MM.1S (cell line): ENCODE measurements at regions not wholly inside any gene's neighbourhood (a gene's known extent, or its start where the extent isn't known, plus 50 kb on each side); places are given as distances from the start of the nearest gene placed in this dataset.

Experiments
- EZH2 ChIP-seq: fragments of 300-600 bp; sonication (generic); optimal IDR thresholded peaks from 2 replicates; pipeline ENCODE3; 2017; ENCODE audit warnings: low read depth, mild to moderate bottlenecking, antibody characterized with exemption, low read length, mixed read lengths
- EZH2phosphoT487 ChIP-seq: fragments of 300-600 bp; sonication (generic); IDR thresholded peaks from 2 replicates; pipeline ENCODE4 v1.6.1; 2018; ENCODE audit warnings: antibody characterized with exemption, low read length
- TF ChIP-seq, protein P1 (sequence below): fragments of 300-600 bp; sonication (generic); IDR thresholded peaks from 2 replicates; pipeline ENCODE4 v1.5.1; 2016; ENCODE audit warnings: antibody characterized with exemption, low read length, mixed read lengths

DNA sequence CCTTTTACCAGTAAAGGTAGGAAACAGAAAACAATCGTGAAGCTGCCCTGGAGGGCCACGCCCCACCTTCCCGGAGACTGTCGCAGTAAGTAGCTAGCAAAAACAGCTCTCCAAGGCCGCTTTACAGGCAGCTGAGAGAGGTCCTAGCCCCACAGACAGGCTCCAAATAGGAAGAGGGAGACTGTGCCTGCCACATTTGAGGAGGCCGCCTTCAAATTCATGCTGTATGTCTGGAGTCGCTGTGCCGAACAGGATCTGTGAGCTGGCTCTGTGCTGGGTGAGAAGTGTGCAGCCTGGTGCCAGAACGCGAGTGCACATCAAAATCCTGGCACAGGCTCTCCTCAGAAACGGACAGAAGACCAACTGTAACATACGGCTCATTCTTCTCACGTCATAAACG, 582.2 kb downstream of the CETN3 start:
- TF ChIP-seq EZH2 (no peak), EZH2phosphoT487 (no peak)
- TF ChIP-seq, protein P1, sequence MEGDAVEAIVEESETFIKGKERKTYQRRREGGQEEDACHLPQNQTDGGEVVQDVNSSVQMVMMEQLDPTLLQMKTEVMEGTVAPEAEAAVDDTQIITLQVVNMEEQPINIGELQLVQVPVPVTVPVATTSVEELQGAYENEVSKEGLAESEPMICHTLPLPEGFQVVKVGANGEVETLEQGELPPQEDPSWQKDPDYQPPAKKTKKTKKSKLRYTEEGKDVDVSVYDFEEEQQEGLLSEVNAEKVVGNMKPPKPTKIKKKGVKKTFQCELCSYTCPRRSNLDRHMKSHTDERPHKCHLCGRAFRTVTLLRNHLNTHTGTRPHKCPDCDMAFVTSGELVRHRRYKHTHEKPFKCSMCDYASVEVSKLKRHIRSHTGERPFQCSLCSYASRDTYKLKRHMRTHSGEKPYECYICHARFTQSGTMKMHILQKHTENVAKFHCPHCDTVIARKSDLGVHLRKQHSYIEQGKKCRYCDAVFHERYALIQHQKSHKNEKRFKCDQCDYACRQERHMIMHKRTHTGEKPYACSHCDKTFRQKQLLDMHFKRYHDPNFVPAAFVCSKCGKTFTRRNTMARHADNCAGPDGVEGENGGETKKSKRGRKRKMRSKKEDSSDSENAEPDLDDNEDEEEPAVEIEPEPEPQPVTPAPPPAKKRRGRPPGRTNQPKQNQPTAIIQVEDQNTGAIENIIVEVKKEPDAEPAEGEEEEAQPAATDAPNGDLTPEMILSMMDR = no peak
